Transverse colon (tissue), 3 donors: ENCODE measurements at regions not wholly inside any gene's neighbourhood (a gene's known extent, or its start where the extent isn't known, plus 50 kb on each side); places are given as distances from the start of the nearest gene placed in this dataset.

Experiments
- EP300 ChIP-seq: sonication (generic); formaldehyde crosslinking; IDR thresholded peaks from one replicate; pipeline ENCODE4 v1.6.1; 2017; ENCODE audit warnings: antibody characterized with exemption, low read depth
- POLR2A ChIP-seq: fragments of 450-650 bp; IDR thresholded peaks from one replicate; pipeline ENCODE4 v1.6.1; 2016; ENCODE audit warnings: antibody characterized with exemption, mild to moderate bottlenecking, moderate library complexity
- TF ChIP-seq, protein P1 (sequence below), 5 experiments: fragments of 200-600 bp in 3 of 5; fragments of 450-650 bp in 2 of 5; sonication (generic) in 3 of 5; IDR thresholded peaks; 1 replicate in 2 of 5; 2 replicates in 3 of 5; pipeline ENCODE4 v1.5.1; 2016 to 2017; ENCODE audit warnings: antibody characterized with exemption in 5 of 5, inconsistent platforms in 3 of 5, mild to moderate bottlenecking in 2 of 5, moderate library complexity in 1 of 5

DNA sequence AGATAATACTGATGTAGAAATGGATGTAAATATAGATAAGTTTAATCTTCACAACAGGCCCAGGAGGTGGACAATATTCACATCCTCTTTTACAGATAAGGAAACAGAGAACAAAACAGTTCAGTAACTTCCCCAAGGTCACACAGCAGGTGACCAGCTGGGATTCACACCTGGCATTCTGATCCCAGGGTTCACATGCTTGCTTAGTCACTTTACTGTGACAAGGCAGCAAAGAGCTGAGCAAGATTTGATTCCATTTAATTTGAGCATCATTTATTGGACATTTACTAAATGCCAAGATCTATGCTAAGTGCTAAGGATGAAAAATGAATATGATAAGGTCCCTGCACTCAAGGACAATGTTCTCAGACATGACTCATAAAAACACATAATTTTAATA is 94.1 kb upstream of the STARD13 start:
- TF ChIP-seq POLR2A = no peak
- TF ChIP-seq, protein P1, sequence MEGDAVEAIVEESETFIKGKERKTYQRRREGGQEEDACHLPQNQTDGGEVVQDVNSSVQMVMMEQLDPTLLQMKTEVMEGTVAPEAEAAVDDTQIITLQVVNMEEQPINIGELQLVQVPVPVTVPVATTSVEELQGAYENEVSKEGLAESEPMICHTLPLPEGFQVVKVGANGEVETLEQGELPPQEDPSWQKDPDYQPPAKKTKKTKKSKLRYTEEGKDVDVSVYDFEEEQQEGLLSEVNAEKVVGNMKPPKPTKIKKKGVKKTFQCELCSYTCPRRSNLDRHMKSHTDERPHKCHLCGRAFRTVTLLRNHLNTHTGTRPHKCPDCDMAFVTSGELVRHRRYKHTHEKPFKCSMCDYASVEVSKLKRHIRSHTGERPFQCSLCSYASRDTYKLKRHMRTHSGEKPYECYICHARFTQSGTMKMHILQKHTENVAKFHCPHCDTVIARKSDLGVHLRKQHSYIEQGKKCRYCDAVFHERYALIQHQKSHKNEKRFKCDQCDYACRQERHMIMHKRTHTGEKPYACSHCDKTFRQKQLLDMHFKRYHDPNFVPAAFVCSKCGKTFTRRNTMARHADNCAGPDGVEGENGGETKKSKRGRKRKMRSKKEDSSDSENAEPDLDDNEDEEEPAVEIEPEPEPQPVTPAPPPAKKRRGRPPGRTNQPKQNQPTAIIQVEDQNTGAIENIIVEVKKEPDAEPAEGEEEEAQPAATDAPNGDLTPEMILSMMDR (IDR thresholded peaks at IDR 0.05) = no peak
- no peak for TF ChIP-seq EP300
